ENCODE measurements at regions not wholly inside any gene's neighbourhood (a gene's known extent, or its start where the extent isn't known, plus 50 kb on each side); places are given as distances from the start of the nearest gene placed in this dataset.

GRCh38 chr6:16078064-16078463 lies 50.8 kb upstream of the MYLIP start:
- DNase-seq: no peak

- no peak for DNase-seq
Observed at GRCh38 chr6:16069671-16070070, 59.2 kb upstream of the MYLIP start.

DNA sequence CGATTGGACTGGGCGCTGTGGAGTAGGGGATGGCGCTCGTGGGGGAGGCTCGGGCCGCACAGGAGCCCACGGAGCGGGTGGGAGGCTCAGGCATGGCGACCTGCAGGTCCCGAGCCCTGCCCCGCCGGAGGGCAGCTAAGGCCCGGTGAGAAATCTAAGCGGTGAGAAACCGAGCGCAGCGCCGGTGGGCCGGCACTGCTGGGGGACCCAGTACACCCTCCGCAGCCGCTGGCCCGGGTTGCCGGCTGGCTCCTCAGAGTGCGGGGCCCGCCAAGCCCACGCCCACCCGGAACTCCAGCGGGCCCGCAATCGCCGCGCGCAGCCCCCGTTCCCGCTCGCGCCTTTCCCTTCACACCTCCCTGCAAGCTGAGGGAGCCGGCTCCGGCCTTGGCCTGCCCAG lies 59.7 kb upstream of the MYLIP start:
- DNase-seq: no peak

DNA sequence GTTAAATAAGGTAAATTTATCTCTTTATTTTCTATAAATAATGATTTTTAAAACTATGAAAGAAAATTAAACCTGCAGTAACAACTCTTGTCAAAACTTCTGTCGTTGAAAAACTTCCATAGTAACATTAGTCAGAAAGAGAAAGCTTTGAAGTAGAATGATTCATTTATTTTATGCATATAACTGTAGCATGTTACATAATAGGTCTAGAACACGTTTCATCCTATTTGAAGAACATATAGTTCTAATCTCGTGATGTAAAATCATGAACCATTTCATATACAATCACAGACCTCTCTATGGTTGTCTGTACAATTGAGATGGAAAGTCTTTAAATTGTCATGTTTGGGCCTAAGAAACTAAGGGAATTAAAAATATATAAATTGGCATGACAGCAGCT lies 61.3 kb upstream of the MYLIP start:
- no peak for DNase-seq

GRCh38 chr6:16064671-16065072 lies 64.2 kb upstream of the MYLIP start:
- DNase-seq: no peak

GRCh38 chr6:16063580-16063979 lies 65.3 kb upstream of the MYLIP start:
- no peak for DNase-seq

DNA sequence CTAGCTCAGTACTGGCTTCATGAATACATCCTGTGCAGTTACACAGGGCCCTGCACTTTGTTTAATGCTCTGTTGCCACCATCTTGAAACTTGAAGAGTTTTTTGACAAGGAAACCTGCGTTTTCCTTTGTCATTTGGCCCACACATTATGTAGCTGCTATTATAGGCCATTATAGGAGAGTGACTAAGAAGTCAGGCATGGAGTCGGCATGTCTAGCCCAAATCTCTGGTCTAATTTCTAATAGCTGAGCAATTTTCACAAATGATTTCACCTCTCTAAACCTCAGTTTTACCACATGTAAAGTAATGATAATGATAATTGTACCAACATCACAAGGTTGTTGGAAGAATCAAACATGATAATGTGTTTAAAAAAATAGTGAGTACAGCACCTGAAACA lies 67.1 kb upstream of the MYLIP start:
- DNase-seq: no peak

DNA sequence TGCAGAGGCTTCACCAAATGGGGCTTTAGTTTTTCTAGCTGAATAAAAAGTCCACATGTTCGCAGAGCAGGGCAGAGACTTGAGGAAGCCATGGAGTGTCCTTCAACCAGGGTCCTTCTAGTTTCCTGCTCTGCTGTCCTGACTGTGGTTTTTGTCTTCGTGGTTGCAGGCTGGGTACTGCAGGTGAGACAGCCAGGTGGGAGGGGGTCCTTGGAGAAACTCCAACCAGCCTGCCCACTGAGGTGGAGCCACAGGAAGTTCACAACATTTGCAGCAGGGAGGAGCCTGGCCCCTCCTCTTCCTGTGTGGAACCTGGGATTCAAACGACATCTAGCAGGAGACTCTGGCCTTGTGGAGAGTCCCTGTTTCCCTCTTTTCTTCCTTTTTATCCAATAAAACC lies 68.8 kb upstream of the MYLIP start:
- DNase-seq: no peak

GRCh38 chr6:16059496-16059895 lies 69.4 kb upstream of the MYLIP start:
- DNase-seq: no peak

DNA sequence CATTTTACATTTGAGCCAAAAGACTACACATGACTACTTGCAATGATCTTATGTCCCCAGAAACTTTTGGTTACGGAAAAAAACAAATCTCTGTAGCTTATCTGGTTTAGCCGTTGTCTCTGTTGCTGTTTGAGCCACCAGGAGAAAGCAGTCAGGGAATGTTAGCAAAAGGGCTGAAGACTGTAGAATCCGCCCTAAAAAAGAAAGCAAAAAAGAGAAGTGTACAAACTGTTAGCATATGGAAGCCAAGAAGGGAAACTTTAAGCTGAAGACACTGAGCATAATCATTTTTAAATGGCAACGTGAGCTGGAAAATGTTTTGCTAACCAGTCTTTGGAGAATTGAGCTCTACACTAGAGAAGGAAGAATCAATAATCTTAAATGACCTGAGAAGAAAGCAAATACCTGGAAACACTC lies 69.9 kb upstream of the MYLIP start:
- no peak for DNase-seq

DNA sequence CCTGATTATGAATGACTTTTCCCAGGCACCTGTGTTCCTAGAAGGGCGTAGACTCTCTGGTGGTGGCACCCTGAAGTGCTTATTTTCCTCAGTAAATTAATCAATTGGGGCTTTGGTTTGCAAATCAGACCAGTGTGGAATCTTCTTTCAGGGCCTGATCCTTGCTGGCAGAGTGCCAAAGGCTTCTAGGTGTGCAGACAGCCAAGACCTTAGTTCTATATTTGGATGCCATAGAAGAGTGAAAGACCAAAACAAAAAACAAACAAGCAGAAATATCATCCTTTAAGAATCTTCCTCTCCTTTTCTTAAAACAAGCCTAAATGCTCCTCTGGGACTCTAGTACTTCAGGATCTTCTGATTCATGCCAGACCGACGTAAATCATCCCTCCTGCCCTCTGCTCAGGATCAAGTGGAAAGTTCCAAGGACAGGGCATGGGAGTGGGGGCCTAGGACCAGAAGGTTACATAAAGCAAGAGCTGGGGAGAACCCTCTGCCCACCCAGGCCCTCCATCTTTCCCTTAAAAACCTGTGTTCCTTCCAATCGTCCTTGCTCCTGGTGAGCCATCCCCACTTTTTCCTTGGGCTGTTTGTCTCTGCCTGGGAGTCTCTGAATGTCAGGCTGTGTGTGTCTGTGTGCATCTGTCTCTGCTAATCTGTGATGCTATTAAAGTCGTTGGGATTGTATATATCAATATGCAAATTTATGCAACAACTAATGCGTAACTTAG lies 70.5 kb upstream of the MYLIP start:
- no peak for DNase-seq

GRCh38 chr6:16057446-16057845 lies 71.4 kb upstream of the MYLIP start:
- peak in 1 of 58 donors; percentile 3 for DNase-seq

DNA sequence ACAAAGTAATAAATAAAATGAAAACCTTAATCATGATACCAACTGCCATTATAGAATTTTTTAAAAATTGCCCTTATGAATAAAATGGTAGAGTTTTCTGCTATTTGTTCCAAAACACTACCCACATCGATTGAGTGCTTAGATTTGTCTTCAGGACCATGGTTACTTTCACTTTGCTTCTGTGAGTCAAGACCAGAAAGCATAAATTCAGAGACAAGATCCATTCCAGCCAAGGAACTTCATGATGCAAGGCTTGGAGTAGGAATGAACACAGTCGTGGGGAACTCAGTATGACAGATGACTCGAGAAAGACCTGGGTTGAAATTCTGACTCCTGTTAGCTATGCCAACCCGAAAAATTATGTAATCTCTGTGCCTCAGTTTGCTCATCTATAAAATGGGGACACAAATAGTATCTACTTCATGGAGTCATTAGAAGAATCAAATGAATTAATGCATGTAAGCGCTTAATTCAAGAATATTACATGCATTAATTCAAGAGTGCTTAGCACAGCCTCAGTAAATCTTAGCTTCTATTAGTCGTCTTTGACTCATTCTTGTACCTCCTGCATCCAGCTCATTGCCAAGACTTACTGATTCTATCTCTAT lies 72.5 kb upstream of the MYLIP start:
- DNase-seq: no peak

- DNase-seq: no peak
Observed at GRCh38 chr6:16055852-16056251, 73.0 kb upstream of the MYLIP start.

DNA sequence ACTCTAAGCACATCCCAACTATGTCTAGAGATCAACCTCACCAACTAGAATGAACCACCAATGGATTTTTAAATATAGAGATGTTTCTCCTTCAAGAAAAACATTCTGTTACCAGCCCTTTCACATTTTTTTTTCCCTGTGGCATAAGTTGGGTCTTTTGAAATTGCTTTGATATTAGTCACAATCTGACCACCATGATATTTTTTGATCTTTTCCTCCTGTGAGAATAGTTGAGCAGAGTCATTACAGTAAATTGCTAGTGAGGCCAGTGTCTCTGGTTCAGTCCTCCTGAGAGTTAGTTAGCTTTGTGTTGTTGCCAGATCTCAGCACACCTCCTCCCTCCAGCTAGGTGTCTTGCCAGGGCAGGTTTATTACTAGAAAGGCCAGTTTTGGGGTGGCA lies 79.7 kb upstream of the MYLIP start:
- no peak for DNase-seq

- peak in 6 of 58 donors; percentile 12 to 57 (median 26) for DNase-seq
Observed at GRCh38 chr6:16048221-16048620, 80.7 kb upstream of the MYLIP start.

- DNase-seq: no peak
Observed at GRCh38 chr6:16047435-16047990, 81.4 kb upstream of the MYLIP start.

GRCh38 chr6:16045238-16045637 lies 83.6 kb upstream of the MYLIP start:
- no peak for DNase-seq

DNA sequence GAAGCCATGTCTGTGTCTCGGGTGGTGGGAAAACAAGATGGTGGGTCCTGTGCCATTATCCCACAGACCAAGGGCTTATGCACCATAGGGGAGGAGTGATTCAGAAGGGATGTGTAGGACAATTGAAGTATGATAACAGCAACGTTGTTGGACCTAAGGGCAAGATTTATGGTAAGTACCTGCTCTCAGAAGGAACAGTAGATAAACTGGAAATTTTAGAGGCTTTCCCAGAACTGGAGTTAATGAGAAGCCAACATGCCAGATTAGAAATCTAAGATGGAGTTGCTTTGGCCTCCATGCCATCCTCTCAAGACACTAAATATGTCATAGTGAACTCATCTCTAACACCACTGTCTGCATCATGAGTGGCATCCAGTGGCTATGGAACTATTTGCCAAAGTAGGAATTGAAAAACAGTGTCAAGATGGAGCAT lies 84.7 kb upstream of the MYLIP start:
- no peak for DNase-seq

DNA sequence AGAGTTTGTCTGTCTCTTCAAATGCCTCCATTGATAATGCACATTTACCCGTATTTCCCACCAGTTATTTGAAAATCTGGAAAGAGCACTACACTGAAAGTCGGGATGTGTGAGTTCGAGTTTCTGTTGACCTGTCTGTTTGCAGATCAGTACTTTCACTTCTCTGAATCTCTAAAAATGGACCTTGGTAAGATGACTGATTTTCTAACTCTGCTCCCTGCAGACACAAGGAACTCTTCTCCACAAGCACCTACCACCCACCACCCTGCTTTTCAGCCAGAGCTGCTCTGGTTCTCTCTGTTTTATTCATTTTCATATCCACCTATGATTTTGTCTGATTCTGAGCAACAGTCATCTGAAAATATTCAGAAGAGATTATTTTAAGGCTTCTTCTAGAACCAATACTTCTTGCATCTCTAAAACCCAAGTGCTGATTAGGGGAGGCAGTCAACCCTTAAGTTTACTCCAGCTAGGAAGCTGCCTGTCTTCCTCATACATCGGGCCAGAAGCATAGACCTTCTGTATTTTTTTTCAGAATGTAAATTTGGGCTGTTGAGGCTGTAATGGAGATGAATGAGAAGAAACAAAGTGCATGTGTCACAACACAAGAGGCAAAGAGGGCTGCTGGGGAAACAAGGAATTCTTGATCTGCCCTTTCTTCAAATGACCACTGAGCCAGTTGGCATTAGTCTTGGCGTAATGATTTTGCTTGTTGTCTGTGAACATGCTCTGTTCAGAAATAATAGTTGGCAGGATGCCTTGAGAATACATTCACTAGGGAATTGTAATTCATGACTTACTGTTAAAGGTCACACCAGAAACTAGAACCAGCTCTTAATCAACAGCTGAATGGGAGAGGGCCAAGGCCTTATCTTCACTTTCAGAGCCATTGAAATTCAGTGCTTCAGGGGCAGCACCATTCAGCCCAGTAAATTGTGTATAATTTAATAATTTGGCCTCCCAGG lies 85.4 kb upstream of the MYLIP start:
- no peak for DNase-seq

- no peak for DNase-seq
Observed at GRCh38 chr6:16042751-16043150, 86.1 kb upstream of the MYLIP start.

DNA sequence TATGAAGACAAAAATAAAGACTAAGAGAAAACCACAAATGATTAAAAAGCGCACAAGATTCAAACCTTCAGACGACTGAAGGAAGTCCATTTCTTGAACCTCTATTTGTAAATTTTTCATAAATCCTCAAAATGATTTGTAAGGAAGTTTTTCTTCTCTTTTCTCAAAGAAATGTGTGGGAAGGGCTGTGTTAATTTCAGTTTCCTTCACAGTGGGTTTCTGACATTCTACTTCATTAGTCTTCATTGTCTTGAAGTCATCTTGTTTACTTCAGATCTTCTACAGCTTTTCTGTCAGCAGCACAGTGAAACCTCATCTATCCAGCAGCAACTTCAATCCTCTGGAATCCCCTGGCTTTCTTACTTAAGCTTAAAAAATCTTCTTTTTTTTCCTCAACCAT lies 87.6 kb upstream of the MYLIP start:
- no peak for DNase-seq

Data from anterior cingulate cortex (tissue), 58 donors.